ENCODE measurements at regions not wholly inside any gene's neighbourhood (a gene's known extent, or its start where the extent isn't known, plus 50 kb on each side); places are given as distances from the start of the nearest gene placed in this dataset.
A peak's percentile ranks its signal among the peaks of the same experiment; 100 is the strongest.

DNA sequence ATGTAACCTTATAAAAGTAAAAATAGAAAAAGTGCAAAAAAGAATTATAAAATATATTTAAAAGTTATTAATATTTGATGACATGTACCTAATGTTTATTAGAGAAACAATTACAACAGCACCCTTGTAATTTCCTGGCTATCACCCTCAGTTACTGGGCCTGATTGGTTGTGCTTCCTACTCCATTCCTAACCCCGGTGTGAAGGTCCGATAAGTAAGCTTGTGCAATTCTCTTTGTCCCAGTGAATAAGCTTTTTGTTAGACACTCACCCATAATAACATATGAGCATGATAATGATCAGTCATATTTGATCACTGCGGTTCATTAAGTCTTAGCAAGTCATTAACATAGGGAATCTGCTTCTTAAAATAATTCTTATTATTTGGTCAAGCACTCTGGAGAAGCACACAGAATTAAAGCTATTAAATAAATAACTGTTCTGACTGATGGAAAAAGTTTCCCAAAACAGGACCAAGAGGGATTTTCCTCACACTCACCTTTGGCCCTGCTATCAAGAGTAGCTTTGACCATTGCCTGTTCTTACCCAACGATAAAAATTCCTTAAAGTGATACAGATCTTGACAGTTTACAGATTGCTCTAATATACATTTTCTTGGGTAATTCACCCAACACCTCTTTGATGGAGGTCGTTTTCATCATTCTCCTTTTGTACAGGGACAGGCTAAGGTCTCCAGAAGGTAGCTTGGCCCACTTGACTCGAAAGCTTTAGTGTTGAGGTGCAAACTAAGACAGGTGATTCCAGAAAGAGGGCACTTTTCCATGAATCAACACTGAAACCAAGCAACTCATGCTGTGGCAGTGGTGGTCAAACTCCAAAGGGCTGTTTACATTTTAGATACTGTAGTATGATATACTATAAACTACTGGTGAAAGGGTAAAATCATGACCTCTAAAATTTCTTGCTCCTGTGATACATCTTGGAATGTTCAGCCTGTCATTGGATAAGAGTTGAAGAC is 543.0 kb upstream of the KCNMB2 start:
- no peak for DNase-seq (ENCODE audit: low read depth)

DNA sequence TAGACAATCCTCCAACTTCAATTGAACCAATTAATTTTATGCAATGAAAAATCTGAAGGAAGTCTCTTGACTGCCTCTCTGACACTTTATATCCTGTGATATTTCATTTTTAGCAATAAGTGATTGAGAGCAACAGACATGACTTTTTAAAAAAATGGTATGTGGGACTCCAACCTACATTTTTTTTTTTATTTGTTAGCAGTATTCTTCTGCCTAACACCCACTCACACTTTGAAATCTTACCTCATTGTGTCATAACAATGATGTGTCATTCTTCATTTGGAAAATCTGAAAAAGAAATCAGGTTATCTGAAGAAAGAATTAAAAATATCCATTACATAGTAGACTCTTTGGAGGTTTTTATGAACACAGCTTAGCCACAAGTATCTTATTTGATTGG is 541.3 kb upstream of the KCNMB2 start:
- no peak for DNase-seq (ENCODE audit: low read depth)

DNA sequence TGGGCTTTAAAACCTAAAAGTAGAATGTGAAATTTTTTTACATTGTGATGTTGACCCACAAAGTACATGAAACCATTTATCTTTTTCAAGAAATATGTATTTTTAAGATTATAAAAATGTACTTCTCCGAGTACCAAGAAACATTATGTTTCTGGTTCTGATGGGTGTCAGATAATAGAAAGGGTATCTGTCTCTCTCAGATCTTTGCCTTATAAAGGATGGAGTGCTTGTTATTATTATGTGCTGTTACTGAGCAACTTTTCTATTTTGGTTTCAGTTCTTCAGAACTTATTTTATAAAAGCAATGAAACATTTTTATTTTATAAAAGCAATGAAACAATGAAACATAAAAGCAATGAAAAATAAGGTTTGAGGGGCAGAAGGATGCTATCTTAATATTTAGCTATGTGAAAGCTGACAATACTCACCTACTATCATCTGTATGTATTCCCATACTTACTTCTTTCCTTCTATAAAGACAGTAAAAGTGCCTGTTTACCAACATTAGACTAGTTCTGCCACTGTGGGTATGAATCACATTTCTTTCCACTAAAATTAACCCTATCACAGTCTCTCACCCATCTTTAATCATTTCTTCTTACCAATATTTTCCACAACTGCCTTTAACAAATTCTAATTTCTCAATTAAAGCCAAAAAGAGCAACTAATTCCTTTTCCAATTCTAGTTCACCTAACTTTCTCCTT is 540.7 kb upstream of the KCNMB2 start:
- no peak for DNase-seq (ENCODE audit: low read depth)

DNA sequence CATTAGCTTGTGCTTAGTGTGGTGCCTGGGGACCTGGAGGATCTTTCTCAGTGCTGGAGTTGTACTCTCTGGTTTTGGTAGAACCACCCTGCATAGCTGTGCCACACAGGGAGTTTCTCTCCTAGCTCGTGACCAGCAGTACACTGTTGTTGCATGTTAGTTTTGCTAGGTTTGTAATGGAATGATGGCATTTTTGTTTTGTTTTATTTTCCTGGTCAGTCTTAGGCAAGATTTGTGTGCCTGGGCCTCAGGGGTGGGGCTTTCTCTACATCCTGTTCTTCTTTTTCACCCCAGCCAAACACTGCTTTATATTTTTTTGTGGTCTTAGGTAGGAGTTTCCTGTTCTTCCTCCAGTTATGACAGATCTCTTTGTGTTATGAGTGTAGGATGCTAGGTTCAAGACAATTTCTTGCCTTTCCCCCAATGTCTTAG is 534.5 kb upstream of the KCNMB2 start:
- no peak for DNase-seq (ENCODE audit: low read depth)

DNA sequence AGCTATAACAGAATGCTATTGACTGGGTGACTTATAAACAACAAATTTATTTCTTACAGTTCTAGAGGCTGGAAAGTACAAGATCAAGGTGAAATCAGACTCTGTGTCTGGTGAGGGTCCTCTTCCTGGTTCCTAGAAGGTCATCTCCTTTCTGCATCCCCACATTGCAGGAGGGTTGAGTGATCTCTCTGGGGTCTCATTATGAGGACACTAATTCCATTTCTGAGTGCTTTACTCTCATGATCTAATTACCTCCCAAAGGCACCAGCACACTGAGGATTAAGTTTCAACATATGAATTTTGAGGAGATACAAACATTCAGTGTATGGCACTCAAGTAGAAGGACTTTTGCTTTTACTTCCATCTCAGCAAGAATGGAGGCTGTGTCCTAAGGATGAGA is 534.1 kb upstream of the KCNMB2 start:
- DNase-seq (ENCODE audit: low read depth): no peak

DNA sequence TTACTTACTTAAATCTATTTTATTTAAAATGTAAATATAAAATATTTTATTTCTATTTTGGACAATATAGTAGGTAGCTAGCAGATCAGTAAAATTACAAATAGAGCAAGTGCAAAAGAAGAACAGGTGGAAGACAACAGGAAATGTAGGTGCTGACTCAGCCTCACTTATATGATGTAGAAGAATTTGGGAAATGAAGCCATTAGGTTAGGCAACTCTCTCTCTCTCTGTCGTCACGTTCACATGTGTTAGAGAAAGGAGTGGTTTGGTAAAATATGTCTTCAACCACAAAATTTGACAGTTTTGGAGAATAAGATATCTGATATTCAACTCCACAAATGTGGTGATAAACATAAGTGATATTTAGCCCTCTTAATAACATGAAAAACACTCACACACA is 532.5 kb upstream of the KCNMB2 start:
- no peak for DNase-seq (ENCODE audit: low read depth)

DNA sequence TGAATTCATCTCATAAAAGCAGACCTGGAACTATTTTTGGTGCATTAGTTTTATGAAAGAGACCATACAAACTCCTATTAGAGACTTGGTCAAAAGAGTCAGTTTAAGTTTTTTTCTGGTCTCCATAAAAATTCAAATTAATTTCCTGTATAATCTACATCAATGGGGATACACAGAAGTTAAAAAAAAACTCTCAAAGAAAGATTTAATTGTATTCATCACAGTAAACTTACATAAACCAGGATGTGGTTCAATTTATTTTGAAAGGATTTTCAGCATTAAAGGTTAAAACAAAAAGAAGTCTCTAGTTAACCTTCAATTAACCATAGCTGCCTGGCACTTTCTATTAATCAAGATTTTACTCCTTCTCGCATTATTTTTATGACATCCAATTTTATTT is 530.3 kb upstream of the KCNMB2 start:
- no peak for DNase-seq (ENCODE audit: low read depth)

DNA sequence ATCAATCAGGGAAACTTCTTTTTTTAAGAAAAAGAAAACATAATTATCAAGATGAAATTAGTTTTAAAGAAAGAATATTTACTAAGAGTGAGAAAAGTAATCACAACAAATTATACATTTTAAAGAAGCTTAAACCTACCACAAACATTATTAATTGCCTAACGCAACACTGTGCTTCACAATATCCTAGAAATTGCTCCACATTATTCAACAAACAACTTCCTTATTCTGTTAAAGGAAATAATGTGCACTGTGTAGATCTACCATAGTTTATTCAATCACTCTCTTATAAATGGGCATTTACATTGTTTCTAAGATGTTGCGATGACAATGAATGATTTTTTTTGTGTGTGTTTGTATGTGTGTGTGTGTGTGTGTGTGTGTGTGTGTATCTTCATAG is 525.9 kb upstream of the KCNMB2 start:
- DNase-seq (ENCODE audit: low read depth): no peak

DNA sequence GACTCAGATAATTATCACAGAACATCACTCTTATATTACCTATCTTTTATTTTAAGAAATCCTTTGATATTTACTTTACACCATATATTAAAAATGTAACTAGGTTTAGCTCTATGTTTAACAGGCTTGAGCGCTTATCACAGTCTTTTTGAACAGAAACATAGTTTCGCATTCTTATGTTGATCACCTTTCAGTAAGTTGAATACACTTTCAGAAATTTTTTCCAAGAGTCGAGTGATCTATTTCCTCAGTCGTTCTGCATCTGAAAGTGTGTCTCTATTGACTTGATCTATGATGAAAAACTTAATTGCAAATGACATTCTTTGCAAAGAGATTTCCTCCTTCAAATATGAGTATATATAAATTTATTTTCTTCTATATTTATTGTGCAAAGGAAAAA is 516.6 kb upstream of the KCNMB2 start:
- DNase-seq (ENCODE audit: low read depth): no peak

DNA sequence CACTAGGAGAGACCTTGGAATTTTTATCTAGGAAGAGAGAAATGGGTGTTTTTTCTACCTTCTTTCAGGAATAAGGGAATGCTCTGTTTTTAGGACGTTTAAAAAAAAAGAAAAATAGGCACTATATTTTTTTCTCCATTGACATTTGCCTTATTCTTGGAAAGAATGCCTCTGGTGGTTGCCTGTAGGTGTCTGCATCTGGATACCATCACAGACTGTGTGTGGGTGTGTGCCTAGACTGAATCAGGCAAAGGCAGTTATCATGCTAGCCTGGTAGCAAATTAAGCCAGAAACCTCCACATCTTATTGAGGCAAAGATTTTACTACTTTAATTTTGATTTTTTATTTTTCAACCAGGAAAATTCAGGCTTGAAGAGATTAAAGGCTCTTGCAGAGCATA is 513.6 kb upstream of the KCNMB2 start:
- no peak for DNase-seq (ENCODE audit: low read depth)

DNA sequence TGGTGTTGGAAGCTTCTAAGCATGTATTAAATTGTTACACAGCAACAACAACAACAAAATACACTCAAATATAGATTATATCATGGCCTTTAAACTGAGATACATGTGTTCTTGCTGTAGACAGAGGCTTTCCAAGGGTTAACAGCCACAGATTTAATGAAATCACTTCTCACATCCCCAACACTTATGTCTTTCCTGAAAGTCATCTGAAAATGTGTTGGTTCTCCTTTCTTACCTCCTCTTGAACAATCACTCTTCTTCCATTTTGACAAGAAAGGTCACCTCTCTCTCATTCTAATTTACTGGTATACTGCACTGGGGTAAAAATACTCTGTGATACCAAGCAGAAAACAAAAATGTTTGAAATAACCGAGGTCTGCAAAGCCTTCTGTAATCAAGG is 507.3 kb upstream of the KCNMB2 start:
- DNase-seq (ENCODE audit: low read depth): no peak

DNA sequence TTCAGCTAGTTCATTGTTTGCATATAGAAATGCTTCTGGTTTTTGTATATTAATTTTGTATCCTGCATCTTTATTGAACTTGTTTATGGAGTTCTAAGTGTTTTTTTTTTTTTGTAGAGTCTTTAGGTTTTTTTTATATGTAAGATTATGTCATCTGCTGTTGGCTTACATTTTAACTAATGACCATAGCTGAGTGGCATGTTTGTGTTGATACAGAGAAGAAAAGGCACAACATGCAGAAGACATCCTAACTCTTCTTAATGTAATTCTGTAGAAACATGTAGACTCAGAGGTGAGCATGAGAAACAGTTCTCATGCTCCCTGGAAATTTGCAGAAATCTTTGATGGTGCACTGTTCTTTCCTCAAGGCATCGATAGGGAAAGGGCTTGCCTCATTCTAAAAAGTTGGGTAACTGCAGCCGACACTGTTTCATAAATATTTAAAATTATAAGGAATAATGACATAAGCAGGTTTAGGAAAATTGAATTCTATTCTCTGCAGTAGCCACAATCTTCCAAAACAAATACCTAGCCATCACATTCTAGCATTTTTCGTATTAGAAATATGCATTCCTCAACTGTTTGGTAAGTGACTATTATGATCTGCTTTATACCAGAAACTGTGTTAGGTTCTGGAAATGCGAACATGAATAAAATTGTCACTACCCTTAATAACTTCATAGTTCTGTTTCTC is 499.6 kb upstream of the KCNMB2 start:
- DNase-seq (ENCODE audit: low read depth): peak; percentile 61

DNA sequence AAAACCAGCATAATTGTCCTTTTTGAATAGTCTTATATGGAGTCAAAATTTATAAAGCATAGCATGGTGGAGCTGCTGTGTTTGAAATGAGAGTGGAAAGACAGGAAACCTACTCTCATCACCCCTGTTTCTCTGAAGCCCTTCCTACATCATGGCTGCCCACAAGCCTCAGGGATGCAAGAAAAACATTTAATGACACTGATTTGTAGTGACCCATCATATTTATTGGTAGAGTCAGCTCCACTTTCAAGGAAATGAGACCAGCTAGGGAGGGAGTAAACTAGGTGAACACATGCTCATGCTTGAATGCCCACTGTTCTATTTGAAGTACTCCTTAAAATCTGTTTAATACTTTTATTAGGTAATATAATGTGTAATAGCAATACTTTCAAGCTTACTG is 494.3 kb upstream of the KCNMB2 start:
- no peak for DNase-seq (ENCODE audit: low read depth)

DNA sequence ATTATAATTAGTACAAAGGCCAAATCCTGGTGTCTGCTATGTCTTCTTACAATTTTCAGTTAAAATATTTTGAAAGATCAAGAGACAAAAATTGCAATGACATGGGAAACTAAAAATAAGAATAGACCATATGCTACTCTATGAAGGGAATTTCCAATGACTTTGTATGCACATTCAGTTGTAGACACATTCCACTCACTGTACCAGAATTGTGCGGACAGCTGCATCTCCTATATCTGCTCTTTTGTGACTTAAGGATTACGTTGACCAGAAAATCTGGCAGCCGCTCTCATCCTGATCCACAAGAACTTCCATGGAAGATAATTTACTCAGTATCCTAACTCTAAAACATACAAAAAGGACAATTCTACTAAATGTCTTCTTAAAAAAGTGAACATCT is 493.9 kb upstream of the KCNMB2 start:
- DNase-seq (ENCODE audit: low read depth): no peak

DNA sequence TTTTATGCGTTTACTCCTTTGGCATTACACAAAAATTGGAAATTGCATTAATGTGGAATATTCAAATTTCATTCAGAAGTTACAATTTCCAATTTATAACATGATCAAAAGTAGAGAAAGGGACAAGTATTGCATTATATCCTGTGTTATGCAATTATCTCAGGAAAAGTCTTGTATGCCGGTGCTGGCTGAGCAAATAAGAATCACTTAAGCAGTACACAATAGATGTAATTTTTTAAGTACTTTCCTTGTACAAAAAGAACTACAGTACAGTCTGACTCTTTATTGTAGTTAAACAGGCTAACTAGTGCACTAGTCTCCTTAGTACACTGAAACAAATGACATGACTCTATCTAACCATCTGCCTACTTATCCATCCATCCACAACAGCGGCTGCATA is 493.2 kb upstream of the KCNMB2 start:
- DNase-seq (ENCODE audit: low read depth): no peak

DNA sequence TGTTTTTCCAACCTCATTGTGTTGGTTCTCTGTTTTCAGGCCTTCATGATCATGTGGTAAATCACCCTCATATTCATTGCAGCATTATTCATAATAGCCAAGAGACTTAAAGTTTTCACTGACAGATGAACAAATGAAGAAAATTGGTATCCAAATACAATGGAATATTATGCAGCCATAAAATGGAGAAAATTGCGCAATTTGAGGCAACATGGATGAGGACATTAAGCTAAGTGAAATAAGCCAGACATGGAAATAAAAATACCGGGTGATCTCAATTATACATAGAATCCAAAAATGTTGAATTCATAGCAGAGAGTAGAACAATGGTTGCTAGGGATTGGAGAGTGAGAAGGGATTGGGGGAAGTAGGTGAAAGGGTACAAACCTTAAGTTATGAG is 491.9 kb upstream of the KCNMB2 start:
- no peak for DNase-seq (ENCODE audit: low read depth)

DNA sequence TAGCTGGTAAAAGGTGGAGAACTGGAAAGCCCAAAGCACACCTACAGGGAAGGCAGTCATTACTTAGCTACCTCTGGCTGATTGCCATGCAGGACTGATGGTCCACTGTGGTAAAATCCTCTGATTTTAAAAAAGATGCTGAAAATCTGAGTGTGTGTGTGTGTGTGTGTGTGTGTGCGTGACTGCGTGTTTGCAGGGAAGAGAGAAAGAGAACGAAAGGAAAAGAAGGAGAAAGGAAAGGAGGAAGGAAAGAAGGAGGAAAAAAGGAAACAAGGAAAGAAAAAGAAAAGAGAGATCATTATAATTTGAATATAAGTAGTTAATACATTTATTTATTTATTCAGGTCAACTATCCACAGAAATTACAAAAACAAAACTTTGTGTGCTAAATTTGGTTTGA is 488.7 kb upstream of the KCNMB2 start:
- no peak for DNase-seq (ENCODE audit: low read depth)

DNA sequence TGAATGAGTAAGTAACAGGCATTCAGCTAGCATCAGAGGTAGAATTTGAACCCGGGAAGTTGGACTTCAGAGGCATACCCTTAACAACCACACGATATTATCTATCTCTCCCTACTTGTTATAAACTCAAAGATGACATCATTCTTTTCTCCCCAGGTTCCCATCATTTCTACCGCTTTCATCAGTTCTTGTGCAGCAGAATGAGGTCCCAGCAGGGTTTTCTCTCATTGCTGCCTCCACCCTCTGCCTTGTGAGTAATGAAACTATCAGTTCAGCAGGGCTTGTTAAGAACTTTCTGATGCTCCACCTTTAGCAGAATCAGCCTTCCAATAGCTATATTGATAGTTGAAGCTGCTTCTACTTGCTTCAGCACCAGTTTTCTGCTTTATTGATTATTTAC is 487.5 kb upstream of the KCNMB2 start:
- DNase-seq (ENCODE audit: low read depth): no peak

DNA sequence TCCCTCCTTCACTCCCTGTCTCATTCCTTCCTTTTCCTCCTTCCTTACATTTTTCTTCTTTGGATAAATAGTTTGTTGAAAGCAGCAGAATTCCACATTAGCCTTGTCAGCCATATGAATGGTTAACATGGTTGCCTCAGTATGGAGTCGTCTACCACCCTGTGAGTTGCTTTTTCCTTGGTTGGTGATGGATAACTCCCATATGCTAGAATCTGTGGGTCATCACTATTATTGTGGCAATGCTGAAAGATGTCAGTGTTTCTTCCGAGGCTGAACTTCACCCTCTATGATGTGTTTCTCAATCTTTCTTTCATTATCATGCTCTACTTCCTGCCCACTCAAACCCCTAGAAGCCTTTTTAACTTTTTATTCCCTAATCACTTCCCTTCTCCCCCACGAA is 481.8 kb upstream of the KCNMB2 start:
- no peak for DNase-seq (ENCODE audit: low read depth)

DNA sequence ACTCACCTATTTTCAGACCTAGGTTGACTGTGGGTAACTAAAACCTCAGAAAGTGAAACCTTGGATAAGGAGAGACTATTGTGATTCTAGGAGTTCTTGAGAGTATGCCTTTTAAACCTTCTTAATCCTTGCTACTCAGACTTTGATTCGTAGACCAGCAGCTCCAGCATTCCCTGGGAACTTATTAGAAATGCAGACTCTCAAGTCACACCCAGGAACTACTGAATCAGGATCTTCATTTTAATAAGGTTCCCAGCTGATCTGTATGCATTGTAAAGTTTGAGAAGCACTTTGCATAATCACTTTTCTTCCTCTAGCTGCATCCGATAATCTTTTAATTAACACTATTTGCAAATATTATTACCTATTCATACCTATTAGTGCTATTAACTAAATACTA is 480.3 kb upstream of the KCNMB2 start:
- DNase-seq (ENCODE audit: low read depth): no peak

DNA sequence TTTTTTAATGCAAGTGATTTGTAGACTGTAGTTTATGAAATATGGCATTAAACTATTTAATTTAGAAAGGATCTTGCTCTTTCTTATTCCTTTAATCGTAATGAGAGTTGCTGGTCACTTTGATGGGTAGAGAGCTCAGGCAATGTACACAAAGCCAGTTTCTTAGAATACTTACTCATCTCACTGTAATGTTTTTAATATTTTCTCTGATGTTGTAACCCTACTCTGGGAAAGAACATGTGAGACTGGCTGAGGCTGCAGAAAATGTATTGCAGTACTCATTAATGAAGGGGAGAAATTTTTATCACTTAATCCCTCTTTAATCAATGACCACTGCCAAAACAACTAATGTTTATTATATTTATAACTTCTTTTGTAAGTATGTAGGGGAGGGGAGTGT is 479.4 kb upstream of the KCNMB2 start:
- DNase-seq (ENCODE audit: low read depth): no peak

DNA sequence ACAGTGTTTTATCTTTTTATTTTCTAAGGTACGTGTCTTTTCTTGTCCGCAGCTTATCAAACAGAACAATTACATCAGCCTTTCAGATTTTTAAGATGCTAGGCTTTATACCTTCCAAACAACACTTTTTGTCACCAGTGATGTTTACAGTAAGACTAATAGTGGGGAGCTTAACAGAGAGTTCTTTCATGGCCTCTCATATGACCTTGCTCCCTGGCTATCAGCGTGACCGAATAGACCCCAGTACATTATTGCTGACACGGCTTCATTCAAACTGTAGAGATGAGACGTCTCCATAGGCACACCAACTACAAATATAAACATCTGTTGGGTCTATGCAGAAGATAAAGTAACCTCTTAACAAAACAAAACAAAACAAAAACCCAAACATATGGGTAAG is 477.6 kb upstream of the KCNMB2 start:
- DNase-seq (ENCODE audit: low read depth): no peak

DNA sequence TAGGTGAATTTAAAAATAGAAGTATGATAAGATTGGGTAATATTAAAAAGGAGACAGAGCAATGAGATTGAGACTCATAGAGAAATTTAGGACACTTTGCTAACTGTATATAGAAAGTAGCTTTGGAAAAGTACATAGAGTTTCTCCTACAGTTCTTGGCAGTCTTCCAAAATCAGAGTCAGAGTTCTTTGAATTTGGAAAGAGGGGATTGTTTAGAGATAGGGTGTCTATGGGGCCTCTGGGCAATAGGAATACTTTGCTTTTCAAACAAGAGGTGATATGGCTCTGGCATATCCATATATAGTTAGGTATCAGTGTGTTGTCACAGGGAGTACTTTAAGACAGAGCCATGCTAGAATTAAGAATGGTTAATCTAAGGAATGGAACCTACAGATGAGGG is 477.1 kb upstream of the KCNMB2 start:
- no peak for DNase-seq (ENCODE audit: low read depth)

All from GM04503 (cell line).